ENCODE measurements at regions not wholly inside any gene's neighbourhood (a gene's known extent, or its start where the extent isn't known, plus 50 kb on each side); places are given as distances from the start of the nearest gene placed in this dataset.
"Not testable (repeated sequence)": the region's sequence is repeated elsewhere in the genome, so short reads cannot be mapped to it uniquely, and the experiment has no call there.

DNA sequence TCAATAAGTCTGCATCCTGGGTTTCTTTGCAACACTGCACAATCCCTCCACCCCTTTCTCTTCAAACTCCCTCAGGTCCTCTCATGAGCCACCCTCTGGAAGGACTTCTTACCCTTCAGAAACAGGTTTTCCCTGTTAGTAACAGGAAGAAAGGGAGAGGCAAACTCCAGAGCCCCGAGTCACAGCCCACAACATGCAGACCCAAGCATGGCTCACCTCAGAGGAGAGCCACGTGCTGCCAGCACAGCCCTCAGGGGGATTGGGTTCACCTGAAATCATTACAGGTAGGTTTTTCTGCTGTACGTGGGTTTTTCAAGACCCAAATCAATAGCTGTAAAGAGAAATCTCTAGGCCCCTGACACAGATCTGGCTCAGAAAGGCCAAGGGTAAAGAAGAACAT lies 359.7 kb upstream of the ATP10A start:
- no peaks in the 10 kb centered on the region for H3K27me3 Mint-ChIP-seq
- no peak for ATAC-seq
- H3K4me3 Mint-ChIP-seq, result no peak overlapping the region
- no peak for DNase-seq
- no peaks in the 10 kb centered on the region for H3K4me1 Mint-ChIP-seq
- CTCF ChIA-PET, result no interaction called here
- peaks cover 6% of the 10 kb centered on the region for H3K9me3 Mint-ChIP-seq (ENCODE audit: low read depth)
- H3K27ac Mint-ChIP-seq, result no peak overlapping the region
- H3K36me3 Mint-ChIP-seq, result no peaks in the 10 kb centered on the region

DNA sequence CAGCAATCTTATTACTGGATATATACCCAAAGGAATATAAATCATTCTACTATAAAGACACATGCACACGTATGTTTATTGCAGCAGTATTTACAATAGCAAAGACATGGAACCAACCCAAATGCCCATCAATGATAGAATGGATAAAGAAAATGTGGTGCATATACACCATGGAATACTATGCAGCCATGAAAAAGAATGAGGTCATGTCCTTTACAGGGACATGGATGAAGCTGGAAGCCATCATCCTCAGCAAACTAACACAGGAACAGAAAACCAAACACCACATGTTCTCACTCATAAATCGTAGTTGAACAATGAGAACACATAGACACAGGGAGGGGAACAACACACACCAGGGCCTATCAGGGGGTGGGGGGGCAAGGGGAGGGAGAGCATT lies 353.9 kb upstream of the ATP10A start:
- DNase-seq; H3K27me3 Mint-ChIP-seq; ATAC-seq; H3K36me3 Mint-ChIP-seq; H3K4me3 Mint-ChIP-seq; CTCF ChIA-PET; H3K4me1 Mint-ChIP-seq; H3K27ac Mint-ChIP-seq; H3K9me3 Mint-ChIP-seq (ENCODE audit: low read depth): not testable (repeated sequence)

DNA sequence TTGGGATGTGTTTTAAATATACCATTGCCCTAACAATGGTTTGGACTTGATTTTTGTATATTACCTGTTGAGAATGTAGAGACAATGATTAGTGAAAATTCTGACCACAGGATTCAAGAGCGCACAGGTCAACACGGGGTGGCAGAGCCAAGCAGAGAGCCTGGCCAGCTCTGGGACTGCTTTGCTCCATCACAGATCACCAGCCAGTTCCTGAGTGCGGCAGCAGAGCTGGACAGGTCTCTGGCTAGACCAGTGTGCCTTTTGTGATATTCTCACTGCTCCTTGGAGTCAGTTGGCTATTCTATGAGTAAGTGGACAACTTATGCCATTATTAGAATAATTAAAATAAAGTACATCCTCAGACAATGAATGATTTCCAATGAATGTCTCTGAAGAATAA lies 351.2 kb upstream of the ATP10A start:
- Mint-ChIP-seq H3K4me3 (no peak overlapping the region), H3K36me3 (no peaks in the 10 kb centered on the region), H3K27me3 (no peaks in the 10 kb centered on the region), H3K27ac (no peak overlapping the region), H3K9me3 (ENCODE audit: low read depth) (no peaks in the 10 kb centered on the region), H3K4me1 (no peaks in the 10 kb centered on the region)
- DNase-seq, result no peak
- no peak for ATAC-seq
- CTCF ChIA-PET, result no interaction called here

DNA sequence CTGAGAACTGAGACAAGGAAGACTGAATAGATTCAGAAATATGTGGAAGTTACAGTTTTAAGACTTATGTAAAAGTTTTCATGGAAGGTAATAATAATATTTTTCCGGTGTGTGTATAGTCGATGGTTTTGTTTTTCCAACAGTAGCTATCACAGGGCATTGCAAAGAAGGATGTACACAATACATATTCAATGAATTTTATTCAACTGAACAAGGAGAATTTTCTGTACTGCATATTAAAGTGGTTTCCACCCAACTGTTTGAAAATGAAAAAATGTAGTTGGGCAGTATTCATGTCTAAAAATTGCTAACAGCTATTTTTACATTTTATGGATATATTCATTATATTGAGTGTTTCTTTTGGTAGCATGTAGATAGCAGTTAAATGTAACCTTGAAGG lies 350.3 kb upstream of the ATP10A start:
- H3K9me3 Mint-ChIP-seq (ENCODE audit: low read depth), result no peaks in the 10 kb centered on the region
- no peak overlapping the region for H3K4me3 Mint-ChIP-seq
- H3K27ac Mint-ChIP-seq, result no peak overlapping the region
- DNase-seq, result no peak
- CTCF ChIA-PET, result no interaction called here
- H3K36me3 Mint-ChIP-seq, result no peaks in the 10 kb centered on the region
- H3K4me1 Mint-ChIP-seq, result no peaks in the 10 kb centered on the region
- no peaks in the 10 kb centered on the region for H3K27me3 Mint-ChIP-seq
- no peak for ATAC-seq

DNA sequence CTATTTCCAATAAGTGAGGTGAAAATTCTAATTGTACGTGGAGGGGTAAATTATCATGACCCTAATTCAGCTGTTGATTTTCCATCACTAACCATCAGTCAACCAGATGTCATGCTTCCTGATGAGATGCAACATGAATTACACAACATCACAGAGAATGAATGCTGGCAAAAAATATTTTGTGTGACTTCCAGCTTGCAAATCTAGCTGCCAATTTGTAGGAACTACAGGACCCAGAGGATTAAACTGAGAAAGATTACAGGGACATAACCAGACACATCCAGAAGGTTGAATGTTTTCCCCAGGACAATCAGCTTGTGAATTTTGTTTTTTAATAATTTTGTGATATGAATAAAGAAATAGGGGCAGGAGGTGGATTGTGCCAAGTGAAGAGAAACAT lies 349.0 kb upstream of the ATP10A start:
- Mint-ChIP-seq H3K4me3 (no peak overlapping the region), H3K4me1 (no peaks in the 10 kb centered on the region), H3K27ac (no peak overlapping the region), H3K36me3 (no peaks in the 10 kb centered on the region), H3K9me3 (ENCODE audit: low read depth) (no peaks in the 10 kb centered on the region), H3K27me3 (no peaks in the 10 kb centered on the region)
- DNase-seq, result no peak
- ATAC-seq, result no peak
- CTCF ChIA-PET, result no interaction called here

DNA sequence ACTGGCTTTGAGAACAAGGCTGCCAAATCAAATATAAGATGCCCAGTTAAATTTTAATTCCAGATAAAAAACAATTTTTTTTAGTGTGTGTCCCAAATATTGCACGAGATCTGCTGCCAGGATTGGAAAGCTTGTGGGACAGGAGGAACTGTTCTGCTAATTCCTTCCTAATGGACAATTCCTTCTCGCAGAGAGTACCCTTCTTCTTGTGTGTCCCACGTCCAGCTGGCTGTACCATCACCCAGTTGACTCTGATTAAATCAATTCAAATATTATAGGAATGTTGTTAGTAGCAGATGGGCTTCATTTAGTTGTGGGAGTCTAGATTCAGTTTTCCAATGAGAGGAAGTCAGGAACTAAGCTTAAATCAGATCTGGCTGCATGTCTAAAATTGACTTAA lies 347.9 kb upstream of the ATP10A start:
- DNase-seq (no peak), ATAC-seq (no peak)
- H3K27me3 Mint-ChIP-seq, result no peaks in the 10 kb centered on the region
- no peaks in the 10 kb centered on the region for H3K4me1 Mint-ChIP-seq
- H3K36me3 Mint-ChIP-seq, result no peaks in the 10 kb centered on the region
- no peak overlapping the region for H3K4me3 Mint-ChIP-seq
- H3K9me3 Mint-ChIP-seq (ENCODE audit: low read depth), result no peaks in the 10 kb centered on the region
- CTCF ChIA-PET, result no interaction called here
- no peak overlapping the region for H3K27ac Mint-ChIP-seq

DNA sequence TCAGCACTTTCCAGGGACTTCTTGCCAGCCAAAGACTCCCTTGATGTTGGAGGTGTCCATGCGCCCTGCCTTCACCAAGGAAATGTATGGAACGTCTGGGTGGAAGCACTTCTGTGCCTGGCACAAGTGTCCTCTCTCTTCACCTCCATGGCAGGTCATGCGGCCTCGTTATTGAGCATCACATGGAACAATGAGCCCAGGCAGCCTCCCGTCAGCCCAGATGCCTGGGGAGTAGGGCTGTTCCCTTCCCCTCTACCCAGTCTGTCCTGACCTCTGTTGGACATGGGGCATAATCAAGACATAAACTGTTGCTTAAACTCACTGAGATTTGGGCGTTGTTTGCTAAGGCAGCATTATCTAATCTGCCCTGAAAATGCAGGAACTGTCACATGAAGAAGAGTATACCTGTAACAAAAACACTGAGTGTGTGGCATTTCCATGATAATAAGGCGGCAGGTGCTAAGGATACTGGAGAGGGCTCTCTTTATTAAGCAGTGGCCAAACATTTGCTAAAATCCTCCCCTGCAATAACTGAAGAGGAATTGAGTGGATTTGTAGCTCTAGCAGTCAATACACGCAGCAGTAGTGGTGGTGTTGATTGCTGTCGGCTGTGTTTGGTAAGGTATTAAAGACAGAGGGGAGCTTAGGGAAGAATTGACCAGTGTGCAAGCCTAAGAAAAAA lies 338.2 kb upstream of the ATP10A start:
- H3K36me3 Mint-ChIP-seq, result no peaks in the 10 kb centered on the region
- CTCF ChIA-PET, result no interaction called here
- H3K27ac Mint-ChIP-seq, result no peak overlapping the region
- H3K4me3 Mint-ChIP-seq, result no peak overlapping the region
- H3K27me3 Mint-ChIP-seq, result no peaks in the 10 kb centered on the region
- no peaks in the 10 kb centered on the region for H3K4me1 Mint-ChIP-seq
- H3K9me3 Mint-ChIP-seq (ENCODE audit: low read depth), result no peaks in the 10 kb centered on the region
- ATAC-seq (no peak), DNase-seq (no peak)

DNA sequence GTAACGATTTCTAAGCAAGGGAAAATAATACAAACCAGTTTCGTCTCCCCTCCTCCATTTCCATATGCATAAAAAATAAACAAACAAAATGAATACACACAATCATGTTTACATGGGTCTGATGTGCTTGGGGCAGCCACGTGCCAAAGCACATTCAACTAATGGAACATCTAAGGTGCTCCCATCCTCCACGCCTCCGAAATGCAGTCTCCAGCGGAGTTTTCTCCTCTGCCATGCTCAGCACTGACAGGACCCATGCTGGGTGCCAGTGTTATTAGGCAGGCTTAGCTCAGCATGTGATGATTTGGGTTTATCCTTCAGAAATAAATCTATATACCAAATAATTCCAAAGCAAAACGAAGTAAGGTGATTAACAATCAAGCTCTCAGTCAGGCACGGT lies 337.3 kb upstream of the ATP10A start:
- Mint-ChIP-seq H3K4me3 (no peak overlapping the region), H3K9me3 (ENCODE audit: low read depth) (no peaks in the 10 kb centered on the region), H3K27ac (no peak overlapping the region), H3K36me3 (no peaks in the 10 kb centered on the region), H3K27me3 (no peaks in the 10 kb centered on the region), H3K4me1 (no peaks in the 10 kb centered on the region)
- ATAC-seq, result no peak
- CTCF ChIA-PET, result no interaction called here
- no peak for DNase-seq

DNA sequence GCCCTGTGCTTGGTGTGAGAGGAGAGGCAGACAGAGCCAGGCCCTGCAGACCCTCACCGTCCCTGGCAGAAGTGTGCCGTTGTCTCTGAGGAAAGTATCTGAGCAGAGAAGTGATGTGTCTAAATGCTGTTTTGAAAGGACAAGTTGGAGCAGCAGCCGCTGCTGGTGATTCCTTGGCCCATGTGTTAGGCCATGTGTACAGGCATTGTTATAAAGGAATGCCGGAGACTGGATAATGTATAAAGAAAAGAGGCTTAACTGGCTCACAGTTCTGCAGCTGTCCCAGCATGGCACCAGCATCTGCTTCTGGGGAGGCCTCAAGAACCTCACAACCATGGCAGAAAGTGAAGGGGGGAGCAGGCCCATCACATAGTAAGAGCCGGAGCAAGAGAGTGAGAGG lies 334.6 kb upstream of the ATP10A start:
- no peak for ATAC-seq
- Mint-ChIP-seq H3K36me3 (no peaks in the 10 kb centered on the region), H3K27me3 (no peaks in the 10 kb centered on the region), H3K4me3 (no peak overlapping the region), H3K9me3 (ENCODE audit: low read depth) (no peaks in the 10 kb centered on the region), H3K27ac (no peak overlapping the region), H3K4me1 (no peaks in the 10 kb centered on the region)
- CTCF ChIA-PET, result no interaction called here
- DNase-seq, result no peak

DNA sequence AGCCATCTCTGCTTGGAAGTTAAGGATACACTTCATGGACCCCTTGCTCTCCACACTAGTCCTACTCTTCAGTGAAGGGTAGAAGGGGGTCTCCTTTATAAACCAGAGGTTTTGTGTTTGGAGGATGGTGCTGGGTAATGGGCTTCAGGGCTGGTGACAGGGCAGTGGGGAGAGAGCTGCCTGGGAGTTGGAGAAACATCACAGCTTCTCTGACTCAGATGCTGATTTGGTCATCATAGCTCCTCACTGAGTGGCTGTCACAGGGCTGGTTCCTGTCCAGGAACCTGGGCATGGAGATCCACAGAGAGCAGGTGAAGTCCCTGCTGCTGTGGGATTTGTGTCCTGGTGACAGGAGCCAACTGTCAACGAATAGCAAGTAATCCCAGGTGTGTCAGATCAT lies 333.9 kb upstream of the ATP10A start:
- no peaks in the 10 kb centered on the region for H3K9me3 Mint-ChIP-seq (ENCODE audit: low read depth)
- no peak overlapping the region for H3K4me3 Mint-ChIP-seq
- no peak for DNase-seq
- CTCF ChIA-PET, result no interaction called here
- H3K4me1 Mint-ChIP-seq, result no peaks in the 10 kb centered on the region
- no peaks in the 10 kb centered on the region for H3K36me3 Mint-ChIP-seq
- H3K27ac Mint-ChIP-seq, result no peak overlapping the region
- no peak for ATAC-seq
- H3K27me3 Mint-ChIP-seq, result no peaks in the 10 kb centered on the region

DNA sequence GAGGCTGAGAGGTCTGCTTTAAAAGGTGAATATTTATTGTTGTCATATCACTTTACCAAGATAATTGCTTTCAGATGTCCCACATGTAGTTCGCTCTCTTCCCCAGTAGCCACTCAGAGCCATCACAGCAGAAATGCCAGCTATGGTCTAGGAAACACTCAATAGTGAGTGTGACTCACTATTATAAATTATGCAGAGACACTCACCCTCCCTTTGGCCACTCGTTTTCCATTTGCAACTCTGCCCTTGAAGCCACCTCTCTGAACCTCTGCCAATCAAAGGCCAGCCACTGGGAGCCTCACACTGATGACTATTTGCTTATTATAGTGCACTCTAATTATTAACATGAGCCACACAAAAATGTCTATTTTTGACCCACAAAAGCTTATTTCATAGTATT lies 328.1 kb upstream of the ATP10A start:
- CTCF ChIA-PET, result no interaction called here
- Mint-ChIP-seq H3K27me3 (no peaks in the 10 kb centered on the region), H3K9me3 (ENCODE audit: low read depth) (no peaks in the 10 kb centered on the region), H3K27ac (no peak overlapping the region), H3K4me1 (no peaks in the 10 kb centered on the region), H3K4me3 (no peak overlapping the region), H3K36me3 (no peaks in the 10 kb centered on the region)
- no peak for ATAC-seq
- DNase-seq, result no peak

DNA sequence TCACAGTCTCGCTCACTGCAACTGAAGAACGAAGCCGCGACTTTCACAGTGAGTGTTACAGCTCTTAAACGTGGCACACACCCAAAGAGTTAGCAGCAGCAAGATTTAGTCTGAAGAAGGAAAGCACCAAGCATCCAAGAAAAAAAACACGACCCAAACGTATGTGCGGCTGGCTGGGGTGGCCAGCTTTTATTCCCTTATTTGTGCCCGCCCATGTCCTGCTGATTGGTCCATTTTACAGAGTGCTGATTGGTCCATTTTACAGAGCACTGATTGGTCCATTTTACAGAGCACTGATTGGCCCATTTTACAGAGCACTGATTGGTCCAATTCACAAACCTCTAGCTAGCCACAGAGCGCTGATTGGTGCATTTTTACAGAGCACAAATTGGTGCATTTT lies 323.0 kb upstream of the ATP10A start:
- DNase-seq; H3K27me3 Mint-ChIP-seq; H3K4me3 Mint-ChIP-seq; H3K4me1 Mint-ChIP-seq; H3K36me3 Mint-ChIP-seq; CTCF ChIA-PET; H3K27ac Mint-ChIP-seq; ATAC-seq; H3K9me3 Mint-ChIP-seq (ENCODE audit: low read depth): not testable (repeated sequence)

DNA sequence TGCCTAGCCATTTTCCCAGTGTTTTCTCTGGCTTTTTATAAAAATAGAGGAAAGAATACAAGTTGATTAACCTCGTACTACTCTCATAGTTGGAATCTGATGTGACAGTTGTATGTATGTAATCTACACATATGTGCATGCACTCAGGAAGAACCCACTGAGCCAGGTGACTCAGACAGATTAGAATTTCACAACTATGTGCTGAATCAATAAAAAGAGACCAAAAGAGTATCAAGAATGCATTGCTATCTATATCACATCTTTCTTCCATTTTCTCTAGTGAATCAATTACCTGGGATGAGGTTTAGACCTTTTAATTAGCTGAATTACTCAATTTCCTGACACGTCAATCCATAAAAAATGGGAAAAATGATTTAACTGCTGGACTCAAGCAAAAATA lies 319.3 kb upstream of the ATP10A start:
- Mint-ChIP-seq H3K27me3 (no peaks in the 10 kb centered on the region), H3K27ac (no peak overlapping the region), H3K4me1 (no peaks in the 10 kb centered on the region), H3K36me3 (no peaks in the 10 kb centered on the region), H3K4me3 (no peak overlapping the region), H3K9me3 (ENCODE audit: low read depth) (peaks cover 2% of the 10 kb centered on the region)
- CTCF ChIA-PET, result no interaction called here
- DNase-seq (no peak), ATAC-seq (no peak)

DNA sequence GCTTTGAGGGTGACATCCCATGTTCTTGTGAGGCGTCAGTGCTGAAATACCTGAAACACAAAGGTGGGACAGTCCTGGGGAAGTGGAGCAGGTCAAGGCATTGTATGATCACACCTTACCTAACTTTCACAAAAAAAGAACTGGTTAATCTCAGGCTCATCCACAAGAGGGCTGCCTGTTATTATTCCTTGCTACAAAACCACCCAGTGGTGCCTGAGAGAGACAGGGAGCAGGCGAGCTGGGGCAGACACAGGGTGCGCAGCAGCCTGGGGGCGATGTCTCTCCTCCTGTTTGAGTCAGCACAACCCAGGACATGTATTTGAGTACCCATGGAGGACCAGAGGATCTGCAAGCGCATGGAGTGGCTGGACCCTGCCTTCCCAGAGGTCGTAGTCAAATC lies 316.8 kb upstream of the ATP10A start:
- no peak overlapping the region for H3K4me3 Mint-ChIP-seq
- CTCF ChIA-PET, result no interaction called here
- DNase-seq (no peak), ATAC-seq (no peak)
- H3K9me3 Mint-ChIP-seq (ENCODE audit: low read depth), result peaks cover 2% of the 10 kb centered on the region
- no peaks in the 10 kb centered on the region for H3K4me1 Mint-ChIP-seq
- H3K27ac Mint-ChIP-seq, result no peak overlapping the region
- no peaks in the 10 kb centered on the region for H3K36me3 Mint-ChIP-seq
- H3K27me3 Mint-ChIP-seq, result no peaks in the 10 kb centered on the region

DNA sequence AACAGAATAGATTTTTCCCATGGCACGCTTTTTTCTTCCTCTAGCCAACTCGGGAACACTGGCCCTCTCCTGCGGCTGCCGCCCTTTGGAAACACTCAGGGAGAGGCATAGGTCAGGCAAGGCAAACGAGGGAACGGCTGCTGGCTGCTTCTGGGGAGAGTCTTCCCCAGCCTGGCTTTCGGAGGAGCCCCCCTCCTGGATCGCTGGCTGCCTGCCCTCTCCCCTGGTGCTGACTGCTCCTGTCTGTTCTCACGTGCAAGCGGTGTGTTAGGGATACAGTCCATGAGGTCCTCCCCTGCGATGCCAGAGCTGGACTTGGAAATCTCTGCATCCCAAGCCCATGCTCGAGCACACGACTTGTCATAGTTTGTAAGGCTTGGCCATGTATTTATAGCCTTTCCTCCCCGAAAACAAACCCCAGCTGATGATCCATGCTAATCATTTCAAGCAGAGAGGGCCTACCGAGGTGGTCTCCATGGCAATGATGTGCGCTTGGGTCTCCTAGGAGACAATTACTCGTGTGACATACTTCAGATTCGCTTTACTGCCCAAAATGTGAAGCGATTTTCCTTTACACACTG lies 315.6 kb upstream of the ATP10A start:
- no peaks in the 10 kb centered on the region for H3K36me3 Mint-ChIP-seq
- H3K27me3 Mint-ChIP-seq, result no peaks in the 10 kb centered on the region
- no peak overlapping the region for H3K27ac Mint-ChIP-seq
- no peak overlapping the region for H3K4me3 Mint-ChIP-seq
- CTCF ChIA-PET, result no interaction called here
- ATAC-seq, result no peak
- peaks cover 2% of the 10 kb centered on the region for H3K9me3 Mint-ChIP-seq (ENCODE audit: low read depth)
- DNase-seq, result no peak
- H3K4me1 Mint-ChIP-seq, result no peaks in the 10 kb centered on the region
